ENCODE measurements at regions not wholly inside any gene's neighbourhood (a gene's known extent, or its start where the extent isn't known, plus 50 kb on each side); places are given as distances from the start of the nearest gene placed in this dataset.

DNA sequence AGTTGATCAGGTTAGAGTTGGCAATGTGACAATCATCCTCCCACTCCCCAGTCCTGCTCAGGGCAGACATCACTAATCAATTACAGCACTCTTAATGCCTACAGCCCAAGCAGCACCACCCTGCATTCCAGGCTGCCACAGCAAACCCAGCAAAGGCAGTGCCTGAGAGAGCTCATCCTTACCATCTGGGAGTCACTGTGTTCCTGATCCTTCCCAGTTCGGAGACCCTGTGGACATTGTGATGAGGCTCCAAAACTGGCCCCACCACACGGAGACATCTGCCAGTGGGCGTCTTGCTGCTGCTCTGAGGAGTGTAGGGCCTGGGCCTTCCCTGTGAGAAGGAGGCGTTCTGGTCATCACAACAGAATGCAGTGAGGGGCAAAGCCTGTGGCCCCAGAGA, 216.5 kb upstream of the CST7 start:
- TF ChIP-seq, protein P1, sequence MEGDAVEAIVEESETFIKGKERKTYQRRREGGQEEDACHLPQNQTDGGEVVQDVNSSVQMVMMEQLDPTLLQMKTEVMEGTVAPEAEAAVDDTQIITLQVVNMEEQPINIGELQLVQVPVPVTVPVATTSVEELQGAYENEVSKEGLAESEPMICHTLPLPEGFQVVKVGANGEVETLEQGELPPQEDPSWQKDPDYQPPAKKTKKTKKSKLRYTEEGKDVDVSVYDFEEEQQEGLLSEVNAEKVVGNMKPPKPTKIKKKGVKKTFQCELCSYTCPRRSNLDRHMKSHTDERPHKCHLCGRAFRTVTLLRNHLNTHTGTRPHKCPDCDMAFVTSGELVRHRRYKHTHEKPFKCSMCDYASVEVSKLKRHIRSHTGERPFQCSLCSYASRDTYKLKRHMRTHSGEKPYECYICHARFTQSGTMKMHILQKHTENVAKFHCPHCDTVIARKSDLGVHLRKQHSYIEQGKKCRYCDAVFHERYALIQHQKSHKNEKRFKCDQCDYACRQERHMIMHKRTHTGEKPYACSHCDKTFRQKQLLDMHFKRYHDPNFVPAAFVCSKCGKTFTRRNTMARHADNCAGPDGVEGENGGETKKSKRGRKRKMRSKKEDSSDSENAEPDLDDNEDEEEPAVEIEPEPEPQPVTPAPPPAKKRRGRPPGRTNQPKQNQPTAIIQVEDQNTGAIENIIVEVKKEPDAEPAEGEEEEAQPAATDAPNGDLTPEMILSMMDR (conservative IDR thresholded peaks at IDR 0.05; ENCODE audit: low read length) = no peak
- TF ChIP-seq EZH2phosphoT487 (IDR thresholded peaks at IDR 0.05; ENCODE audit: borderline replicate concordance) = no peak

Measured in Loucy (cell line).